NCI-H1694 treated with DMSO at 0.1 percent for 48 hours (cell line): ENCODE measurements at regions not wholly inside any gene's neighbourhood (a gene's known extent, or its start where the extent isn't known, plus 50 kb on each side); places are given as distances from the start of the nearest gene placed in this dataset.
"Not testable (repeated sequence)": the region's sequence is repeated elsewhere in the genome, so short reads cannot be mapped to it uniquely, and the experiment has no call there.

Experiments used
- DNase-seq: peaks from one replicate; lab custom pipeline; 2025; lab: John Stamatoyannopoulos, UW

DNA sequence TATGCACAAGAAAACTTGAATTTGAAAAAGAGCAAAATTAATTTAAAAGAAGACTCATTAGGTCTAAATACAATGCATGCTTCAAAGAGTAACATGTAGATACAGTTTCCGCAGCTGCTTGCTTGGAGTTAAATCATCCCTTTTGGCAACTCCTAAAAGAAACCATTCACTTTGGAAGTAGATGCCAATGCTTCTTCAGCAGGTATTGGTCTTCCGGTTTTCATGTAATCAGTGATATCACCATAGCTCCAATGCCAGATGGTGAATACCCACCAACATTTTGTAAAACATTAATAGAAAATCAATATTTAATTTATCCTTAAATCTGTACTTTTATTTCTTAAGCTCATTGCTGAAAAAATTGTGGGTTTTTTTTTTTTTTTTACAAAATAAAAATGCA is 381.1 kb upstream of the PHF14 start:
- DNase-seq, result no peak

DNA sequence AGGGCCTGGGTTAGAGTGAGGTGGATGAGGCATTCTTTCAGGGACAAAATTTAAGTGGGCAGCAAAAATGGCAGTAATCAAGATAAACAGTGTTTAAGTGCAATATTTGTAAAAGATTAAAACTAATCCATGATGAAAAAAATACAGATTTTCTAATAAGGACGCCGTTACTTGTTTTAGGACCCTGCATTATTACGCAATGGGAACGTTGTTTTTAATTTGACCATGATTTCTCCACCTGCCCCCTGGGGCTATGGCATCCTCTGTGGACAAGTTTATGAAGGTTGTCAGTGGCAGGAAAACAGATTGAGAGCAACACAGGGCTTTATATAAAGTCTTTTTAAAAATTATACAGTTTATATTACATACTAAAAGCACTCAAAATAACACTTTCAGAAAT is 380.6 kb upstream of the PHF14 start:
- DNase-seq, result no peak

DNA sequence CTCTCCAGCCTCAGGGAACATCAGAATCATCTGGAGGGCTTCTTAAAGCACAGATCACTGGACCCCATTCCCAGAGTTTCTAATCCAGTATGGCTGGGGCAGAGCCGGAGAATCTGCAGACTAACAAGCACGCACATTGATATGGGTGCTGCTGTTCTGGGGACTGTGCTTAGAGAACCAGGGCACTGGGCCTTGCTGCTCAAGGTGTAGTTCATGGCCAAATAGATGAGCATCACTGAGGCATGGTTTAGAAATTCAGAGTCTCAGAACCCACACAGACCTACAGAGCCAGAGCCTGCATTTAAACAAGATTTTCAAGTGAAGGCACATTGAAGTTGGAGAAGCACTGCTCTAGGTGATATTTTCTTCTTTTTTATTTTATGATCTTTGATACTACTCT is 376.8 kb upstream of the PHF14 start:
- DNase-seq, result no peak

- DNase-seq, result no peak
These were observed 369.5 kb upstream of the PHF14 start for GRCh38 chr7:10604128-10604527.

DNA sequence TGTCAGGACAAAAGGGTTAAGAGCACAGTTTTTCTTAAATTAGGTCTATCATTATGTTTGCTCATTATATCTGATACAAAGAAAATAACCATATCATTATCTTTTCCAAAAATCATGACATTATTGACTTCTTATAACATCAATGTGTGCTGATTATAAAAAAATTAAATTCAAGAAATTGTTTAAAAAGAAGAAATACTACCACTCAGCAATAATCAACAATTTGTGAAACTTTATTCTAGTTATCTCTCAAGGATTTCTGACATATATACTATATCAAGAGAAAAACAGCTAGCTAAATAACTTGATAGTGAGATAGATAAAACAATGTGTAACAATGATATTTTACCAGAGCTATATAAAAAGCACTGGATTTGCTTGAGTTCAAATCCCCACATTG is 360.7 kb upstream of the PHF14 start:
- DNase-seq, result no peak

DNA sequence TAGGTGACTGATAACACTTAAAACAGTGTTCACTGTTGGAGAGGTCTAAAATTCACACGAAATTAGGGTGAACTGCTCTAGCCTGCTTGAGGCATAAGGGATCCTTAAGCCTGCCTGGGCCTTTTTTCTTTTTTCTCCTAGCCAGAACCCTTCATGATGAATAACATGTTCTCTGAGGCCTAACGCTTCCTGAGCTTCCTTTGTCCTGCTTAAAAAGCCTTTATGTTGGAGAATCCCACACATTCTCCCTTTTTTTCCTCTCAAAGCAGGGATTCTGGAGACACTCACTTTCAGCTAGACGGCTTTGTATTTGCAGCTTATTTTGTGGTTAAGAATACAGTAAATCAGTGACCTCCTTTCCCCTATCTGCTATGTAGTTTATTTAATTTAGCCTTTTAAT is 354.7 kb upstream of the PHF14 start:
- DNase-seq, result no peak

GRCh38 chr7:10632712-10633111 is 341.0 kb upstream of the PHF14 start:
- DNase-seq, result no peak

DNA sequence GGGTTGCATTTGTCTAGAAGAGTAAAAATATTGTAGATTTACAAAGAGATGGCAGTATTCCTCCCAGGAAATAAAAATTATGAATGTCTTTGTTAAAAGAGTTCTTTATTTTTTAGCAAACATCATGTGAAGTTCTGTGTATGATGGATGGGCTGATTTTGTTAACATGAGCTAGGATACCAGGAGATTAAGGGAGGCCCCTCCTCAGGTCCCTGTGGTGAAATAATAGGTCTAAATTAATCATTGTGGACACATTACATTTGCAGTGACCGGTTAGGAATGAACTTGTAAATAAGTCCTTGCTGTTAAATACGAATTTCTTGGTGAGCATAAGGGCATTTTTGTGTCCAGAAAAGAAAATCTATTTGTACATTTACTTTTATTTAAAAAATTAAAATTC is 339.4 kb upstream of the PHF14 start:
- DNase-seq, result no peak

GRCh38 chr7:10637991-10638390 is 335.7 kb upstream of the PHF14 start:
- DNase-seq, result no peak

GRCh38 chr7:10643545-10643944 is 330.1 kb upstream of the PHF14 start:
- DNase-seq, result no peak

DNA sequence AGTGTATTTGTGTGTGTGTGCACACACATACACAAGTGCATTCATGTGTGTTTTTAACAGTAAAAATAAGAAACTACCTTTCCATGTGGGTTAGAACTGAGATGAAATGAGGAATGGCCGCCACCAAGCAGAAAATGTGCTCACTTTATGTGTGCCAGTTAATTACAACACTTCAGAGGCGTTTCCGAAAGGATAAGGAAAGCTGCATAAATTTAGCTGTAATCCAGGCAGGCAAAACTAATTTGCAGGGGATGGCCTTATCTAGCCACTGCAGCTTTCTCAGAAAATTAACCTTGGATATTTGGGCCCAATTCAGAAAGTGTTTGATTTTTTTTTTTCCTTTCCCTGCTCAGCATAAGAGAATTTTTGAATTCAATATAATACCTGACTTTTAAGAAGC is 328.8 kb upstream of the PHF14 start:
- DNase-seq, result no peak

GRCh38 chr7:10646194-10646593 is 327.5 kb upstream of the PHF14 start:
- DNase-seq, result no peak

GRCh38 chr7:10648289-10648688 is 325.4 kb upstream of the PHF14 start:
- DNase-seq, result no peak

DNA sequence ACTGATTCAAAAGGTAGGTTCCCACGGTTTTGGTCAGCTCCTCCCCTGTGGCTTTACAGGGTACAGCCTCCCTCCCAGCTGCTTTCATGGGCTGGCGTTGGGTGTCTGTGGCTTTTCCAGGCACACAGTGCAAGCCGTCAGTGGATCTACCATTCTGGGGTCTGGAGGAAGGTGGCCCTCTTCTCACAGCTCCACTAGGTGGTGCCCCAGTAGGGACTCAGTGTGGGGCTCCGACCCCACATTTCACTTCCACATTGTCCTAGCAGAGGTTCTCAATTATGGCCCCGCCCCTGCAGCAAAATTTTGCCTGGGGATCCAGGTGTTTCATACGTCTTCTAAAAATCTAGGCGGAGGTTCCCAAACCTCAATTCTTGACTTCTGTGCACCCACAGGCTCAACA is 324.6 kb upstream of the PHF14 start:
- DNase-seq, result not testable (repeated sequence)

GRCh38 chr7:10655031-10655430 is 318.6 kb upstream of the PHF14 start:
- no peak for DNase-seq

DNA sequence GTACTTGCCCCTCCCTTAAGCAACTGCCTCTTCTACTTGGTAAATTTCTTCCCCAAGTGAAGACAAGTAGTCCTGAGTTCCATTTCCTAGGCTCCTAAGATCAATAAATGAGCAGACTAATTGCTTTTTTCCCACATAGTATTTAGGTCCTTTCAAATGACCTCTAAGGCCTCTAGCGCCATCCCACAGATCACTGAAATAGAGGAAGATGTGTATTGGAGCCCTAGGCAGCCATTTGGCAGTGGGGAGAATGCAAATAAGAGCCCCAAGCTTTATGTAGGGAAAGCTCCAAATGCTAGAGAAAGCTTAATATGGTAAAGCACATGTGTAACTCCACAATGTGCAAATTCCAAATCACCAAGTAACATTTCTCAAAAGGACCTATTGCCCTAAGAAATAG is 316.5 kb upstream of the PHF14 start:
- DNase-seq, result no peak

DNA sequence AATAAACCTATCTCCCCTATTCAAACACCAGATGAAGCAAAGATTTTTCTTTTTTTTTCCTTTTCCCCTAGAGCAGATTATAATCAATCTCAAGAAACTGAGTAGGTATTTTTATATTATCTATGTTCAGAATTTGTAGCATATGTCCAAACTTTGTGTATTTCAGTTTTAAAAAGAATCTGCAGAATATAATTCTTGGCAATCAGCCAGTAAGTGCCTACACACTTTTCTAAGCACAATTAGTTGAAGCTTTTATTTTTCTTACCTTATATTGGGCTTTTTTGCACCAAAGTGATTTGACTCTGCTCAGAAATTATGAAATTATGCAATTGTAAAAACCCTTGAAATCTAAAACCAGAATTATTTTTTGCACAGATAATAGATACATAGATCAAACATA is 315.8 kb upstream of the PHF14 start:
- no peak for DNase-seq

GRCh38 chr7:10662491-10662890 is 311.2 kb upstream of the PHF14 start:
- DNase-seq, result no peak

GRCh38 chr7:10662982-10663884 is 310.4 kb upstream of the PHF14 start:
- no peak for DNase-seq

DNA sequence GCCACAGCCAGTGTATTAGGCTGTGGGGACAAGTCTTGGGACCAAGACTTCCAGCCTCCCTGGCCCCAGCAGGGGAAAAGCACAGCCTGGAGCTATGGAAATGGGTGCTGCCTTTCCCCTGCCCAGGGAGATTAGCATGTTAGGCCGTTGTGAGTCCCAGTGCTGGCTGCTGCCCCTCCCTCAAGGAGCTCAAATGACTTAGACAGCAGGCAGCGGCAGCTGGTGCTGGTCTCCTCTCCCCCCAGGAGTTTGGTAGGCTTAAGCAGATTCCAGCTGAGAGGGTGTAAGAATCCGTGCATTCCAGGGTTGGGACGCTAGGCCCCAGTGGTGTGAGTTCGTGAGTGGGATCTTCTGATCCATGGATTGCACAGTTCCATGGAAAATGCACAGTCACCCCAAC is 301.5 kb upstream of the PHF14 start:
- no peak for DNase-seq

DNA sequence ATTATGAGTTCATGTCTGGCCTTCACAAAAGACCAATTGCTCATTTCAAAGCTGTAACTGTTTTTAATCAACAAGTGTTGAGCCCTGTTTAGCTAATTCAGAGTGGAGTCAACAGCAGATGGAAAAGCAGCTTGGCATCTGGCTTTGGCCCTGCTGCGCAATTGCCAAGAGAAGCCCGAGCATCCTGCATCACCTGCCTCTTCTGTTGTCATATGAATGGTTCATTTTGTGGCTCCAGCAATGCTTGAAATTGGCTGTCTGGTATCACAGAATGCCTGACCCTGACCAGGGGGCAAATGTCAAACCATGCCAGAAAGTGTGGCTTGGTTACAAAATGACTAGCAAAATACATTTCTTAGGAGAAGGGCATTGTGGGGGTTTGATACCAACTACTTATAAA is 296.5 kb upstream of the PHF14 start:
- peak; percentile 93 for DNase-seq

DNA sequence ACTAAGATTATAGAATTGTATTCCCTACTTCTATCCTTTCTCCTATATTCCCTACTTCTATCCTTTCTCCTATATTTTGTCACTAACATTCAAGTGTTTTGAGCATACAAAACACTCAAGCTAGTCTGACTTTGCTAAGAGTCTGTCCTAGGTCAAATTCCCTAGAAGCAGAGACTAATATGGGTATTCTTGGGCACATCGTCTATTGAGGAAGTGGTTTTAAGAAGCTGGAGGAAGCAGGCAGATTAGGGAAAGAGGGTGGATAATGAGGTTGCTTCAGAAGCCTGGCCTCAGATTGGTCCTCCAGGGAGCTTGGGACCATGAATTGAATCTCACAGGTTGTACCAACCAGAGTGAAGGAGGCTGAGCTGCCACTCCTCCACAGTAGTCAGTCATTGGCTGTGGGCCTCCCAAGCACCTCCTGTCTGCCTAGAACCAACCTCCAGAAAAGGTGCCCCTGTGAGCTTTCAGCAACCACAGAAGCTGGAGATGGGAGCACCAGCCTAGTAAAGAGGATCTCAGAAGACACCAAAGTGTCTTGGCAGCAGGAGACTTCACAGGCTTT is 295.9 kb upstream of the PHF14 start:
- no peak for DNase-seq

- DNase-seq, result no peak
These were observed 289.1 kb upstream of the PHF14 start for GRCh38 chr7:10684606-10685005.

- no peak for DNase-seq
These were observed 288.6 kb upstream of the PHF14 start for GRCh38 chr7:10685040-10685439.
